ENCODE measurements at regions not wholly inside any gene's neighbourhood (a gene's known extent, or its start where the extent isn't known, plus 50 kb on each side); places are given as distances from the start of the nearest gene placed in this dataset.

- H3K4me1 ChIP-seq (ENCODE audit: insufficient read depth, low read length): no peaks in the 10 kb centered on the region
- no peak overlapping the region for H3K4me3 ChIP-seq (ENCODE audit: low read length)
- no peaks in the 10 kb centered on the region for H3K27me3 ChIP-seq (ENCODE audit: insufficient read depth, low read length)
- H3K36me3 ChIP-seq (ENCODE audit: insufficient read depth, low read length): no peaks in the 10 kb centered on the region
- H2AFZ ChIP-seq (ENCODE audit: low read depth, low read length): no peak overlapping the region
- no peaks in the 10 kb centered on the region for H3K9me3 ChIP-seq (ENCODE audit: low read length)
These were observed 1004.4 kb upstream of the TMEM132C start for GRCh38 chr12:127262615-127263014.

GRCh38 chr12:127263621-127264020, 1003.3 kb upstream of the TMEM132C start:
- H3K9me3 ChIP-seq (ENCODE audit: low read length): no peaks in the 10 kb centered on the region
- no peaks in the 10 kb centered on the region for H3K4me1 ChIP-seq (ENCODE audit: insufficient read depth, low read length)
- H3K36me3 ChIP-seq (ENCODE audit: insufficient read depth, low read length): no peaks in the 10 kb centered on the region
- H3K4me3 ChIP-seq (ENCODE audit: low read length): no peak overlapping the region
- no peak overlapping the region for H2AFZ ChIP-seq (ENCODE audit: low read depth, low read length)
- H3K27me3 ChIP-seq (ENCODE audit: insufficient read depth, low read length): no peaks in the 10 kb centered on the region

DNA sequence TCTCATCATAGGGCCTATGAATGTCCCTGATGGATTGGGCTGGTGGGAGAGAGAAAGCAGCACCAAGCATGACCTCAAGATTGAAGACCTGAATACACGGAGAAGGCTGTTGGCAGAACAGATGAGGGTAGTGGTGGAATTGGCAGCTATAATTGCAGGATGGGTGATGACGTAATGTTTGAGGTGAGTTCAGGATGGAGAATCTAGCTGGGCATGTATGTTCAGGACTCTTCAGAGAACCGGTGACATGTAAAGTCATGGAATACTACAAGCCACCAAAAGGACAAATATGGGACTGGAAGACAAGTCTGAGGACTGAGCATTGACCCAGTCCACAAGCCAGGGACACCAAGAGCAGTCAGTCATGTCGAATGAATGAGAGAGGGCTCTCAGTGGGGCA, 999.8 kb upstream of the TMEM132C start:
- Histone ChIP-seq H3K36me3 (ENCODE audit: insufficient read depth, low read length) (no peaks in the 10 kb centered on the region), H2AFZ (ENCODE audit: low read depth, low read length) (no peak overlapping the region)

GRCh38 chr12:127268213-127268612, 998.8 kb upstream of the TMEM132C start:
- Histone ChIP-seq H3K4me3 (ENCODE audit: low read length) (no peak overlapping the region), H2AFZ (ENCODE audit: low read depth, low read length) (no peak overlapping the region), H3K9me3 (ENCODE audit: low read length) (no peaks in the 10 kb centered on the region), H3K4me1 (ENCODE audit: insufficient read depth, low read length) (no peaks in the 10 kb centered on the region), H3K36me3 (ENCODE audit: insufficient read depth, low read length) (no peaks in the 10 kb centered on the region), H3K27me3 (ENCODE audit: insufficient read depth, low read length) (no peaks in the 10 kb centered on the region)

More for the DNA sequence above, 999.8 kb upstream of the TMEM132C start:
- Histone ChIP-seq H3K9me3 (ENCODE audit: low read length) (no peaks in the 10 kb centered on the region), H3K4me1 (ENCODE audit: insufficient read depth, low read length) (no peaks in the 10 kb centered on the region), H3K27me3 (ENCODE audit: insufficient read depth, low read length) (no peaks in the 10 kb centered on the region), H3K4me3 (ENCODE audit: low read length) (no peak overlapping the region)

GRCh38 chr12:127268706-127269425, 998.1 kb upstream of the TMEM132C start:
- H3K4me1 ChIP-seq (ENCODE audit: insufficient read depth, low read length): no peaks in the 10 kb centered on the region
- H3K27me3 ChIP-seq (ENCODE audit: insufficient read depth, low read length): no peaks in the 10 kb centered on the region
- H2AFZ ChIP-seq (ENCODE audit: low read depth, low read length): no peak overlapping the region
- no peaks in the 10 kb centered on the region for H3K36me3 ChIP-seq (ENCODE audit: insufficient read depth, low read length)
- H3K4me3 ChIP-seq (ENCODE audit: low read length): no peak overlapping the region
- H3K9me3 ChIP-seq (ENCODE audit: low read length): no peaks in the 10 kb centered on the region

GRCh38 chr12:127270193-127270592, 996.8 kb upstream of the TMEM132C start:
- Histone ChIP-seq H2AFZ (ENCODE audit: low read depth, low read length) (no peak overlapping the region), H3K4me1 (ENCODE audit: insufficient read depth, low read length) (no peaks in the 10 kb centered on the region), H3K36me3 (ENCODE audit: insufficient read depth, low read length) (no peaks in the 10 kb centered on the region), H3K4me3 (ENCODE audit: low read length) (no peak overlapping the region), H3K27me3 (ENCODE audit: insufficient read depth, low read length) (no peaks in the 10 kb centered on the region), H3K9me3 (ENCODE audit: low read length) (no peaks in the 10 kb centered on the region)

- Histone ChIP-seq H3K9me3 (ENCODE audit: low read length) (no peaks in the 10 kb centered on the region), H3K4me3 (ENCODE audit: low read length) (no peak overlapping the region), H3K4me1 (ENCODE audit: insufficient read depth, low read length) (no peaks in the 10 kb centered on the region), H2AFZ (ENCODE audit: low read depth, low read length) (no peak overlapping the region), H3K36me3 (ENCODE audit: insufficient read depth, low read length) (no peaks in the 10 kb centered on the region), H3K27me3 (ENCODE audit: insufficient read depth, low read length) (no peaks in the 10 kb centered on the region)
These were observed 995.2 kb upstream of the TMEM132C start for GRCh38 chr12:127271776-127272175.

DNA sequence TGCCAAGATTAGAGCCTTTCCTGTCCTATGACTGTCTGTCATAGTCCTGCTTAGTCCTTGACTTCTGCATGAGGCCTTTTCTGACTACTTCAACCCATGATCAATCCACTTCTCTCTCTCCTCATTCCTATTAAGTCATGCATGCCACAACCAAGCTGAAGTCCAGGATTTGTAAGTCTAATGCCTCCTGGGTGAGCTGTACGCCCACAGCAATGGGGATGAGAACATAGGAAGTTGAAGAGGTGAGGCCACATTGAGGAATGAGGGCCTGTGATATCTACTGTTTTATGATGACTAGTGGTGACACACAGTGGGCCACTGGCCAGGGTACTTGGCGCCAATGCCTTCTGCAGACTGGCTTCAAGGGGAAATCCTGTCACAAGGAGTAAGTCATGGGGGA, 994.1 kb upstream of the TMEM132C start:
- Histone ChIP-seq H3K36me3 (ENCODE audit: insufficient read depth, low read length) (no peaks in the 10 kb centered on the region), H3K4me1 (ENCODE audit: insufficient read depth, low read length) (no peaks in the 10 kb centered on the region), H2AFZ (ENCODE audit: low read depth, low read length) (no peak overlapping the region), H3K4me3 (ENCODE audit: low read length) (no peak overlapping the region), H3K9me3 (ENCODE audit: low read length) (no peaks in the 10 kb centered on the region), H3K27me3 (ENCODE audit: insufficient read depth, low read length) (no peaks in the 10 kb centered on the region)

DNA sequence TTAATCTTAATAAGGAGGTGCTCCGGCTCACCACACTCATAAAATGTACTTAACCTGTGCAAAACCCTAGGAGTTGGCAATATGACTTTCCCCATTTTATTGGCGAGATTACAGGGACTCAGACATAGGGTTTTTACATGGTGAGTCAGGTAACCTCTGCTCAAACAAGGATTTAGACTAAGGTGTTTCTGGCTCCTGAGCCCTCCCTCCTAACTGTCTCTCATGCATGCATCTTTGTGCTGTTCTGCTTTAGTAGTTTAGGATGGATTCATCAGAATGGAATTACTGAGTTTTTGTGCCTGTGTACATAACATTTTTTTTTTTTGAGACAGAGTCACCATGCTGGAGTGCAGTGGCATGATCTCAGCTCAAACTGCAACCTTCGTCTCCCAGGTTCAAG, 993.3 kb upstream of the TMEM132C start:
- H3K36me3 ChIP-seq (ENCODE audit: insufficient read depth, low read length): no peaks in the 10 kb centered on the region
- no peak overlapping the region for H3K4me3 ChIP-seq (ENCODE audit: low read length)
- H2AFZ ChIP-seq (ENCODE audit: low read depth, low read length): no peak overlapping the region
- H3K4me1 ChIP-seq (ENCODE audit: insufficient read depth, low read length): no peaks in the 10 kb centered on the region
- no peaks in the 10 kb centered on the region for H3K27me3 ChIP-seq (ENCODE audit: insufficient read depth, low read length)
- no peaks in the 10 kb centered on the region for H3K9me3 ChIP-seq (ENCODE audit: low read length)

GRCh38 chr12:127275416-127275815, 991.6 kb upstream of the TMEM132C start:
- no peaks in the 10 kb centered on the region for H3K4me1 ChIP-seq (ENCODE audit: insufficient read depth, low read length)
- no peaks in the 10 kb centered on the region for H3K36me3 ChIP-seq (ENCODE audit: insufficient read depth, low read length)
- no peaks in the 10 kb centered on the region for H3K27me3 ChIP-seq (ENCODE audit: insufficient read depth, low read length)
- no peaks in the 10 kb centered on the region for H3K9me3 ChIP-seq (ENCODE audit: low read length)
- no peak overlapping the region for H2AFZ ChIP-seq (ENCODE audit: low read depth, low read length)
- H3K4me3 ChIP-seq (ENCODE audit: low read length): no peak overlapping the region

- H3K4me3 ChIP-seq (ENCODE audit: low read length): no peak overlapping the region
- no peaks in the 10 kb centered on the region for H3K4me1 ChIP-seq (ENCODE audit: insufficient read depth, low read length)
- H2AFZ ChIP-seq (ENCODE audit: low read depth, low read length): no peak overlapping the region
- H3K9me3 ChIP-seq (ENCODE audit: low read length): no peaks in the 10 kb centered on the region
- H3K36me3 ChIP-seq (ENCODE audit: insufficient read depth, low read length): no peaks in the 10 kb centered on the region
- H3K27me3 ChIP-seq (ENCODE audit: insufficient read depth, low read length): no peaks in the 10 kb centered on the region
These were observed 989.1 kb upstream of the TMEM132C start for GRCh38 chr12:127277882-127278281.

DNA sequence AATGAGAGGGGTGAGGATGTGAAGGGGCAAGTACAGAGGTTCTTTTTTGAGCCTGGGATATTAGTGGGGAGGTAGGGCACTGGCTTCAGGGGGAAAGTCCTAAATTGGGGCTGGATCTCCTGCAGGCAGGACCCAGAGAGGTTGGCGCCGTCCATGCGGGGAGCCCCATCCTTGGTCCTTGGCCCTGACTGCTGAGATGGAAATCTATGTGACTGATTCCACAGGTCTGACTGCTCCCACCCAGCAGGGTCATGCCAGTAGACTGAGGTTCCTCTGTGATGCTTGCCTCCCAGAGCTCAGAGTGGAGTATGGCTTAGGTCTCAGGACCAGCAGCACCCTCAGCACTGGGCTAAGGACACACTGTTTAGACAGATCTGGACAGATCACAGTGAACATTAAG, 988.6 kb upstream of the TMEM132C start:
- no peak overlapping the region for H2AFZ ChIP-seq (ENCODE audit: low read depth, low read length)
- no peaks in the 10 kb centered on the region for H3K9me3 ChIP-seq (ENCODE audit: low read length)
- H3K36me3 ChIP-seq (ENCODE audit: insufficient read depth, low read length): no peaks in the 10 kb centered on the region
- H3K27me3 ChIP-seq (ENCODE audit: insufficient read depth, low read length): no peaks in the 10 kb centered on the region
- H3K4me3 ChIP-seq (ENCODE audit: low read length): no peak overlapping the region
- H3K4me1 ChIP-seq (ENCODE audit: insufficient read depth, low read length): no peaks in the 10 kb centered on the region

DNA sequence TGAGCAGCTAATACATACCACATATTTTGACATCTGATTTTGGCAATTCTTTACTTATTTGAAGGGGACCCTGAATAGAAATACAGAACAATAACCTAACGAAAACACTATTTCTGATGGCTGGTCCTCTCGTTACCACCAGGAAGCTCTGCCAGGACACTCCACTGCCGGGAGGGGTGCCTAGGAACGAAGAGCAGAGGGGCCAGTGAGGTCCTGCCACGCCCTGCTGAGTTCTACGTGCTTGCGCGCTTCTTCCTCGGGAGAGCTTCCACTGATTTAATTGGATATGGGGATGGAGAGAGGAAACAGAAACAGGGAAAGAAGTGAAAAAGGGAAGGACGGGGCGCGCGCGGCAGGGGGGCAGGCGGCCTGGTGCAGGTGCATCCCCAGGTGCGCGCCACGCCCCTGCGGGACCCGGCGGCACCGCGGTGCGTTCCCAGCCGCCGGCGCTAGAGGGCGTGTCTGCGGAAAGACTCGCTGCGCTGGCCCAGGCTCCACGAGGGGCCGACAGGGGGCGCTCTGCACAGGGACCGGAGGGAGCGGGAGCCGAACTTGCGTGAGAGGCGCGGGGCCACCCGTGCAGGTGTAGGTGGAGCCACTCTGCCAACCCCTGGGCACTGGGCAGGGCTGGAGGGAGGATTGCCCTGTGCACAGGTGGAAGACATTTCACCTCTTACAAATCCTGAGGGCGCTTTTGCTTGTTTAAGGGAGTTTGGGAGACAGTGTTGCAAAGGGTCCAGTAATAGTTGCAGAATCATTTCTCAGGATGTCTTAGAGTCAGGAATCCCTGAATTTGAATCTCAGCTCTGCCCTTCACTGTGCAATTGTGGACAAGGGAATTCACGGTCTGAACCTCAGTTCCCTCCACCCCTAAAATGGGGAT, 986.3 kb upstream of the TMEM132C start:
- H3K27me3 ChIP-seq (ENCODE audit: insufficient read depth, low read length): no peaks in the 10 kb centered on the region
- H3K36me3 ChIP-seq (ENCODE audit: insufficient read depth, low read length): no peaks in the 10 kb centered on the region
- H3K9me3 ChIP-seq (ENCODE audit: low read length): no peaks in the 10 kb centered on the region
- H3K4me3 ChIP-seq (ENCODE audit: low read length): no peak overlapping the region
- no peaks in the 10 kb centered on the region for H3K4me1 ChIP-seq (ENCODE audit: insufficient read depth, low read length)
- H2AFZ ChIP-seq (ENCODE audit: low read depth, low read length): no peak overlapping the region
